H1 (cell line): ENCODE measurements at regions not wholly inside any gene's neighbourhood (a gene's known extent, or its start where the extent isn't known, plus 50 kb on each side); places are given as distances from the start of the nearest gene placed in this dataset.

Source experiments
- CTCF ChIA-PET: fragments of 300-600 bp; sonication (Branson Sonifier 250); formaldehyde crosslinking; loops from one replicate; lab custom pipeline; 2021; ENCODE audit not compliant: partially characterized antibody; lab: Charles Lee
- POLR2A ChIA-PET: fragments of 300-600 bp; sonication (Branson Sonifier 250); formaldehyde crosslinking; loops from one replicate; lab custom pipeline; 2021; ENCODE audit warnings: inconsistent platforms; ENCODE audit not compliant: partially characterized antibody; lab: Charles Lee
- DNase-seq, 2 experiments: peaks; one replicate each; pipeline versions ENCODE4 v3.0.0 to v3.0.0-alpha.2; 2010 to 2022; ENCODE audit warnings: low spot score in 2 of 2, low read depth in 1 of 2, mixed read lengths in 1 of 2
- FAIRE-seq: peaks from 2 replicates; lab custom pipeline; 2011; peaks lifted over from hg19 to GRCh38; lab: Jason Lieb, UNC
- H2AFZ ChIP-seq: 2 replicates; pipeline ENCODE4 v1.8.1; 2012; ENCODE audit warnings: low read length, inconsistent platforms
- H2AK5ac ChIP-seq: 2 replicates; pipeline ENCODE4 v1.6.1; 2013; ENCODE audit warnings: low read depth, low read length
- H2BK120ac ChIP-seq: replicated peaks from 2 replicates; pipeline ENCODE3; 2013; ENCODE audit warnings: low read depth, low read length, inconsistent platforms
- H2BK12ac ChIP-seq: 2 replicates; pipeline ENCODE4 v1.6.1; 2013; ENCODE audit warnings: low read depth, low read length
- H2BK15ac ChIP-seq: 2 replicates; pipeline ENCODE4 v1.6.1; 2013; ENCODE audit warnings: low read length
- H2BK20ac ChIP-seq: 2 replicates; pipeline ENCODE4 v1.6.1; 2013; ENCODE audit warnings: low read length
- H2BK5ac ChIP-seq: 2 replicates; pipeline ENCODE4 v1.6.1; 2013; ENCODE audit warnings: low read depth, low read length
- H3K14ac ChIP-seq: 2 replicates; pipeline ENCODE4 v1.6.1; 2013; ENCODE audit warnings: inconsistent platforms; ENCODE audit not compliant: insufficient read length
- H3K18ac ChIP-seq: 2 replicates; pipeline ENCODE4 v1.6.1; 2013; ENCODE audit warnings: low read length; ENCODE audit errors: extremely low read depth
- H3K23ac ChIP-seq: 2 replicates; pipeline ENCODE4 v1.6.1; 2013; ENCODE audit warnings: inconsistent platforms; ENCODE audit not compliant: insufficient read length
- H3K23me2 ChIP-seq: 2 replicates; pipeline ENCODE4 v1.6.1; 2013; ENCODE audit warnings: low read depth, low read length
- H3K27ac ChIP-seq: 2 replicates; pipeline ENCODE4 v1.6.1; 2011; ENCODE audit warnings: low read depth, low read length, inconsistent platforms
- H3K27me3 ChIP-seq, 4 experiments: replicated peaks in 1 of 4; 1 replicate in 1 of 4; 2 replicates in 3 of 4; pipeline versions ENCODE4 v1.6.1 to v1.8.1; 2011 to 2013; ENCODE audit warnings: low read length in 3 of 4, mild to moderate bottlenecking in 3 of 4, inconsistent platforms in 2 of 4, mixed read lengths in 2 of 4, moderate library complexity in 1 of 4; ENCODE audit not compliant: control insufficient read depth in 3 of 4, insufficient read depth in 3 of 4; ENCODE audit errors: extremely low read depth in 1 of 4
- H3K36me3 ChIP-seq, 4 experiments: 2 replicates each; pipeline versions ENCODE4 v1.6.1 to v1.8.1; 2011 to 2013; ENCODE audit warnings: mild to moderate bottlenecking in 4 of 4, low read length in 3 of 4, moderate library complexity in 2 of 4, control low read depth in 1 of 4, inconsistent platforms in 1 of 4; ENCODE audit not compliant: insufficient read depth in 4 of 4, control insufficient read depth in 2 of 4
- H3K4ac ChIP-seq: replicated peaks from 2 replicates; pipeline ENCODE3; 2013; ENCODE audit warnings: low read length, low read depth, mixed read lengths, inconsistent platforms; ENCODE audit not compliant: insufficient read length
- H3K4me1 ChIP-seq, 4 experiments: replicated peaks in 1 of 4; 1 replicate in 1 of 4; 2 replicates in 3 of 4; pipeline versions ENCODE4 v1.6.1 to v1.8.1; 2011 to 2013; ENCODE audit warnings: low read length in 3 of 4, inconsistent platforms in 2 of 4, mixed read lengths in 1 of 4; ENCODE audit not compliant: insufficient read depth in 4 of 4, control insufficient read depth in 3 of 4
- H3K4me2 ChIP-seq, 2 experiments: 2 replicates each; pipeline versions ENCODE4 v1.6.1 to v1.8.1; 2011 to 2013; ENCODE audit warnings: low read depth in 2 of 2, low read length in 2 of 2, control low read depth in 1 of 2, inconsistent platforms in 1 of 2, mild to moderate bottlenecking in 1 of 2; ENCODE audit not compliant: insufficient read depth in 1 of 2
- H3K4me3 ChIP-seq, 4 experiments: fragments of 200-600, 300-600 bp in 1 of 4; sonication (generic), shearing (Covaris generic), sonication (Bioruptor Twin) in 1 of 4; 2 replicates each; pipeline versions ENCODE4 v1.5.1 to v1.8.1; 2011 to 2016; ENCODE audit warnings: low read length in 4 of 4, low read depth in 3 of 4, control low read depth in 2 of 4, inconsistent platforms in 2 of 4, mild to moderate bottlenecking in 2 of 4, mixed read lengths in 1 of 4, moderate library complexity in 1 of 4; ENCODE audit not compliant: insufficient read depth in 2 of 4; ENCODE audit errors: extremely low read depth in 1 of 4
- H3K56ac ChIP-seq: replicated peaks from 2 replicates; pipeline ENCODE3; 2013; ENCODE audit warnings: low read depth, mild to moderate bottlenecking, mixed read lengths, low read length, inconsistent platforms; ENCODE audit not compliant: insufficient read length
- H3K79me1 ChIP-seq: 2 replicates; pipeline ENCODE4 v1.6.1; 2013; ENCODE audit warnings: low read depth, low read length, control low read depth
- H3K79me2 ChIP-seq, 2 experiments: 2 replicates each; pipeline versions ENCODE4 v1.6.1 to v1.8.1; 2012 to 2013; ENCODE audit warnings: low read length in 2 of 2, mild to moderate bottlenecking in 2 of 2, inconsistent platforms in 1 of 2; ENCODE audit not compliant: insufficient read depth in 2 of 2, control insufficient read depth in 1 of 2
- H3K9ac ChIP-seq, 4 experiments: replicated peaks in 1 of 4; 1 replicate in 1 of 4; 2 replicates in 3 of 4; pipeline versions ENCODE4 v1.6.1 to v1.8.1; 2011 to 2013; ENCODE audit warnings: low read depth in 3 of 4, low read length in 3 of 4, control low read depth in 2 of 4, mild to moderate bottlenecking in 2 of 4, moderate library complexity in 2 of 4, inconsistent platforms in 1 of 4; ENCODE audit errors: extremely low read depth in 1 of 4
- H3K9me3 ChIP-seq, 2 experiments: 2 replicates each; pipeline versions ENCODE4 v1.6.1 to v1.8.1; 2012 to 2013; ENCODE audit warnings: mild to moderate bottlenecking in 2 of 2, moderate library complexity in 2 of 2, control low read depth in 1 of 2, inconsistent platforms in 1 of 2, low read depth in 1 of 2, low read length in 1 of 2, mixed read lengths in 1 of 2; ENCODE audit not compliant: insufficient read depth in 2 of 2
- H4K20me1 ChIP-seq, 2 experiments: replicated peaks in 1 of 2; 2 replicates each; pipeline versions ENCODE3 to v1.8.1; 2011 to 2013; ENCODE audit warnings: inconsistent platforms in 2 of 2, low read length in 2 of 2, mild to moderate bottlenecking in 1 of 2; ENCODE audit not compliant: insufficient read depth in 2 of 2, control insufficient read depth in 1 of 2
- H4K5ac ChIP-seq: 2 replicates; pipeline ENCODE4 v1.6.1; 2013; ENCODE audit warnings: low read length, low read depth, mixed read lengths, inconsistent platforms; ENCODE audit not compliant: insufficient read length
- H4K8ac ChIP-seq: 2 replicates; pipeline ENCODE4 v1.8.0; 2013; ENCODE audit warnings: mild to moderate bottlenecking, moderate library complexity, low read length, inconsistent platforms; ENCODE audit not compliant: insufficient read depth; ENCODE audit errors: extremely low read depth
- H4K91ac ChIP-seq: replicated peaks from 2 replicates; pipeline ENCODE3; 2013; ENCODE audit warnings: low read length, mixed read lengths, inconsistent platforms; ENCODE audit not compliant: insufficient read length
- ASH2L ChIP-seq: fragments of 200-600, 300-600 bp; sonication (generic); IDR thresholded peaks from one replicate; pipeline ENCODE4 v1.7.1; 2017; ENCODE audit warnings: low read length
- BCL11A ChIP-seq, 2 experiments: IDR thresholded peaks; one replicate each; pipeline ENCODE4 v1.6.1; 2011; ENCODE audit warnings: low read depth in 2 of 2, low read length in 2 of 2, mild to moderate bottlenecking in 2 of 2
- CHD2 ChIP-seq: IDR thresholded peaks from 2 replicates; pipeline ENCODE4 v1.6.1; 2012; ENCODE audit warnings: low read length, improper control_type of control experiment
- GTF2F1 ChIP-seq: IDR thresholded peaks from 2 replicates; pipeline ENCODE4 v1.6.1; 2012; ENCODE audit warnings: low read depth, low read length, improper control_type of control experiment, borderline replicate concordance
- HDAC6 ChIP-seq: IDR thresholded peaks from one replicate; pipeline ENCODE4 v1.7.1; 2012; ENCODE audit warnings: low read depth, mild to moderate bottlenecking, inconsistent platforms, low read length, moderate library complexity
- POLR2A ChIP-seq, 2 experiments: IDR thresholded peaks; 1 replicate in 1 of 2; 2 replicates in 1 of 2; pipeline ENCODE4 v1.6.1; 2011; ENCODE audit warnings: low read depth in 2 of 2, low read length in 2 of 2, mild to moderate bottlenecking in 2 of 2; ENCODE audit errors: control extremely low read depth in 1 of 2
- WGBS, 2 experiments: shearing (Covaris generic) in 1 of 2; methylation state at CpG; one replicate each; pipeline versions ENCODE4 v1.1.6 to v1.1.7; 2013 to 2015; ENCODE audit warnings: low lambda C conversion rate in 2 of 2, mixed read lengths in 2 of 2, inconsistent platforms in 1 of 2, low coverage in 1 of 2, missing lambda C conversion rate in 1 of 2; ENCODE audit not compliant: insufficient replicate concordance in 2 of 2, insufficient coverage in 1 of 2, insufficient read length in 1 of 2; ENCODE audit errors: extremely low coverage in 1 of 2, missing lambda C conversion rate in 1 of 2; 5-methylcytosine and 5-hydroxymethylcytosine counted together

DNA sequence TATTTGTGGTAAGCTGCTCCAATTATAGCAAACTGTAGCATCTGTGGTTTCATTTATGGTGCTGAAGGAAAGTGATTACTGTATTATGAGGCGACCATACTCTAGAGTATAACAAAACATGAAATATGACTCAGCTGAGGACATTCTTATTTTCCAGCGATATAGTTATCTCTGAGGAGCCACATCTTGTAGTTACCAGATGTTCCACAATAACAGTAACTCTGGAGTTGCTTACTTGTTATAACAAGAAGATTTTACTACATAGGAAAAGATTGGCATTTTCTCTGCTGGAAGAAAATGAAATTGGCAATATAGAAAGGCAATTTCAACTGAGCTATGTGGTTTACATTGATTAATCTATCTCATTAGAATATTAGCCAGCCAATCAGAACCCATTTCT, 1634.2 kb downstream of the PCDH9 start:
- CTCF ChIA-PET, result interaction anchor here (1.2 kb wide), 1 partner anchor 42 kb away, joined by 4 read pairs; no protein-coding TSS in a partner anchor
- H3K79me2 ChIP-seq, result no peaks in the 10 kb centered on the region
- no peak overlapping the region for H2AK5ac ChIP-seq
- no peak overlapping the region for H4K5ac ChIP-seq
- no peak overlapping the region for H3K4me2 ChIP-seq
- POLR2A ChIA-PET, result no interaction called here
- H3K23ac ChIP-seq, result no peak overlapping the region
- TF ChIP-seq POLR2A (IDR thresholded peaks at IDR 0.05; ENCODE audit: control extremely low read depth in 1 of 2, low read depth in 2 of 2, low read length in 2 of 2), result no peak
- TF ChIP-seq HDAC6, result no peak
- TF ChIP-seq CHD2, result no peak
- no peak for TF ChIP-seq BCL11A (IDR thresholded peaks at IDR 0.05; ENCODE audit: low read depth in 2 of 2, low read length in 2 of 2)
- TF ChIP-seq GTF2F1, result no peak
- no peak for TF ChIP-seq ASH2L
- no peaks in the 10 kb centered on the region for H3K27me3 ChIP-seq
- H2BK5ac ChIP-seq, result no peak overlapping the region
- no peak overlapping the region for H3K4ac ChIP-seq
- H2BK12ac ChIP-seq, result no peak overlapping the region
- no peak overlapping the region for H2BK20ac ChIP-seq
- no peak overlapping the region for H2BK120ac ChIP-seq
- DNase-seq (no peak), FAIRE-seq (no peak)
- no peak overlapping the region for H3K27ac ChIP-seq
- no peak overlapping the region for H2AFZ ChIP-seq
- no peaks in the 10 kb centered on the region for H3K9me3 ChIP-seq
- H4K20me1 ChIP-seq, result no peaks in the 10 kb centered on the region
- no peak overlapping the region for H3K4me3 ChIP-seq
- H3K79me1 ChIP-seq, result no peaks in the 10 kb centered on the region
- H3K4me1 ChIP-seq, result no peaks in the 10 kb centered on the region
- H3K36me3 ChIP-seq, result no peaks in the 10 kb centered on the region
- 87% methylated on average over 2 of the region's 2 CpGs; no CpG with 5 or more reads in 1 of the 2 experiments for WGBS, 2 experiments
- H3K9ac ChIP-seq, result no peak overlapping the region
- no peak overlapping the region for H3K14ac ChIP-seq
- H4K8ac ChIP-seq, result no peak overlapping the region
- H3K56ac ChIP-seq, result no peak overlapping the region
- no peak overlapping the region for H3K18ac ChIP-seq
- no peak overlapping the region for H2BK15ac ChIP-seq
- H4K91ac ChIP-seq, result no peak overlapping the region
- no peaks in the 10 kb centered on the region for H3K23me2 ChIP-seq
